HFFc6 (cell line): ENCODE measurements at regions not wholly inside any gene's neighbourhood (a gene's known extent, or its start where the extent isn't known, plus 50 kb on each side); places are given as distances from the start of the nearest gene placed in this dataset.

Experiments used
- DNase-seq: peaks from one replicate; pipeline ENCODE4 v3.0.0-alpha.2; 2018
- H3K27ac Mint-ChIP-seq: 2 replicates; pipeline ENCODE4 v1.8.0; 2020; ENCODE audit warnings: mild to moderate bottlenecking, mixed read lengths
- H3K27me3 Mint-ChIP-seq: 2 replicates; pipeline ENCODE4 v1.8.0; 2021; ENCODE audit warnings: mild to moderate bottlenecking, moderate library complexity, mixed read lengths; ENCODE audit not compliant: insufficient read depth
- H3K36me3 Mint-ChIP-seq: 2 replicates; pipeline ENCODE4 v1.8.0; 2021; ENCODE audit warnings: low read depth, mixed read lengths
- H3K4me1 Mint-ChIP-seq: 2 replicates; pipeline ENCODE4 v1.8.0; 2020; ENCODE audit warnings: low read depth, mixed read lengths
- H3K4me3 Mint-ChIP-seq: 2 replicates; pipeline ENCODE4 v1.8.0; 2020; ENCODE audit warnings: mild to moderate bottlenecking, moderate library complexity, mixed read lengths
- H3K9me3 Mint-ChIP-seq: 2 replicates; pipeline ENCODE4 v1.8.0; 2020; ENCODE audit warnings: mild to moderate bottlenecking, mixed read lengths
- TF ChIP-seq, protein P1 (sequence below): fragments of 200-600 bp; sonication (generic); IDR thresholded peaks from 2 replicates; pipeline ENCODE4 v1.5.0; 2021; ENCODE audit warnings: antibody characterized with exemption, mild to moderate bottlenecking

DNA sequence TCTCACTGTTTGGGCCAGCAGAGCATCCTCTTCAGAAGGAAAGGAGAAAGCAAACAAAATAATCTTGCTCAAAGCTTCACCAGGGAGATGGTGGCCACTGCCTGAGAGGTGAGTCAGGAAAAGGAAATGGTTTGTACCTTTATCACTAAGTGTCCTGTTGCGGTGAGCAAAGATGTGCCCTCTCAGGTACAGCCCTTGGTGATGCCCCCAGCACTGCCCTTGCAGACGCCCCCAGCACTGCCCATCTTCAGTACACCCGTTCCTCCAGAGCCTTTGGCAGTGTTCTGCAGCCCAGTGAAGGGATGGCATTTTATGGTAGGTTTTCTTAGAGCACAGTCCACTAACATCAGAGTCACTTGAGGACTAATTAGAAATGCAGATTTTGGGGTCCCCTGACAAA is 92.3 kb downstream of the ZNF621 start:
- H3K4me1 Mint-ChIP-seq: no peaks in the 10 kb centered on the region
- H3K36me3 Mint-ChIP-seq: no peaks in the 10 kb centered on the region
- TF ChIP-seq, protein P1, sequence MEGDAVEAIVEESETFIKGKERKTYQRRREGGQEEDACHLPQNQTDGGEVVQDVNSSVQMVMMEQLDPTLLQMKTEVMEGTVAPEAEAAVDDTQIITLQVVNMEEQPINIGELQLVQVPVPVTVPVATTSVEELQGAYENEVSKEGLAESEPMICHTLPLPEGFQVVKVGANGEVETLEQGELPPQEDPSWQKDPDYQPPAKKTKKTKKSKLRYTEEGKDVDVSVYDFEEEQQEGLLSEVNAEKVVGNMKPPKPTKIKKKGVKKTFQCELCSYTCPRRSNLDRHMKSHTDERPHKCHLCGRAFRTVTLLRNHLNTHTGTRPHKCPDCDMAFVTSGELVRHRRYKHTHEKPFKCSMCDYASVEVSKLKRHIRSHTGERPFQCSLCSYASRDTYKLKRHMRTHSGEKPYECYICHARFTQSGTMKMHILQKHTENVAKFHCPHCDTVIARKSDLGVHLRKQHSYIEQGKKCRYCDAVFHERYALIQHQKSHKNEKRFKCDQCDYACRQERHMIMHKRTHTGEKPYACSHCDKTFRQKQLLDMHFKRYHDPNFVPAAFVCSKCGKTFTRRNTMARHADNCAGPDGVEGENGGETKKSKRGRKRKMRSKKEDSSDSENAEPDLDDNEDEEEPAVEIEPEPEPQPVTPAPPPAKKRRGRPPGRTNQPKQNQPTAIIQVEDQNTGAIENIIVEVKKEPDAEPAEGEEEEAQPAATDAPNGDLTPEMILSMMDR: no peak
- H3K9me3 Mint-ChIP-seq: peaks cover 10% of the 10 kb centered on the region; the same call in 1 of the 2 replicates
- peaks cover 1% of the 10 kb centered on the region; the same call in 1 of the 2 replicates for H3K27me3 Mint-ChIP-seq
- no peak overlapping the region for H3K4me3 Mint-ChIP-seq
- DNase-seq: no peak
- no peak overlapping the region for H3K27ac Mint-ChIP-seq

DNA sequence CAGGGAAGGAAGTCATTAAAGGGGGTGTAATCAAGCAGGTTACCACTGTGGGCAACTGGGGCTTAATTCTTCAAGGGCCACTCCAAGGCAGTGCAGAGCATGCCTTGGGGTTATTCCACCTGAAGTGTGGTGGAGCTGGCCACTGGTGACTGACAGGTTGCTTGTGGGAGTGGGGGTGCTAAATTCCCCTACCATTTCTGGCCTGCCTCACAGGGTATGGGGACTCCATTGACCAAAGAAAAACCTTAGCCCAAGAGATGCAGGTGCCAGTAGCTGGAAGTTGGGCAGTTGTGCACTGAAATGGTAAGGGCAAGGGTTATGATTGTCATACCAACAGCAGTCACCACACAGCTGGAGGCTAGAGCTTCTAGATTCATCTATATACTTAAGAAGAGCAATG is 93.4 kb downstream of the ZNF621 start:
- no peak overlapping the region for H3K27ac Mint-ChIP-seq
- H3K4me3 Mint-ChIP-seq: no peak overlapping the region
- H3K9me3 Mint-ChIP-seq: peaks cover 13% of the 10 kb centered on the region; the same call in 1 of the 2 replicates
- TF ChIP-seq, protein P1: no peak
- no peaks in the 10 kb centered on the region for H3K36me3 Mint-ChIP-seq
- no peak for DNase-seq
- H3K27me3 Mint-ChIP-seq: peaks cover 1% of the 10 kb centered on the region; the same call in 1 of the 2 replicates
- H3K4me1 Mint-ChIP-seq: no peaks in the 10 kb centered on the region

DNA sequence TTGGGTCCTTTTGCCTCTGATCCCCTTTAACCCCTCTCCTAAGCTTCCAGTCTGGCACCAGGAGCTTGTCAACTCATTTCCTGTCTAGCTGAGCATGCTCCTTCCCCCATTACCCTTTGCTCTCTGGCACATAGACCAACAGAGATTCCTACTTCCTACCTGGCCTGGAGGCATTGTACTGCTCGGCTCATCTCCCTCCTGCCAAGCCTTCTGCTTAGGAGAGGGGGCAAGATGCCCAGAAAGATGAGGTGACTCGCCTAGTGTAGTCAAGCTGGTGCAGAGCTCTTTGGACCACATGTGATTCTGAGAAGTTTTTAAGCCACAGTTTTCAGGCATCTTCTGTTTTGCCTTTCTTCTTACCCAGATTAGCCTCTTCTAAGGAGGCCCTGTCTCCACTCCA is 95.4 kb downstream of the ZNF621 start:
- peaks cover 13% of the 10 kb centered on the region; the same call in 1 of the 2 replicates for H3K9me3 Mint-ChIP-seq
- no peak overlapping the region for H3K27ac Mint-ChIP-seq
- H3K36me3 Mint-ChIP-seq: no peaks in the 10 kb centered on the region
- H3K4me3 Mint-ChIP-seq: no peak overlapping the region
- peaks cover 1% of the 10 kb centered on the region; the same call in 1 of the 2 replicates for H3K27me3 Mint-ChIP-seq
- no peak for DNase-seq
- TF ChIP-seq, protein P1: no peak
- no peaks in the 10 kb centered on the region for H3K4me1 Mint-ChIP-seq

DNA sequence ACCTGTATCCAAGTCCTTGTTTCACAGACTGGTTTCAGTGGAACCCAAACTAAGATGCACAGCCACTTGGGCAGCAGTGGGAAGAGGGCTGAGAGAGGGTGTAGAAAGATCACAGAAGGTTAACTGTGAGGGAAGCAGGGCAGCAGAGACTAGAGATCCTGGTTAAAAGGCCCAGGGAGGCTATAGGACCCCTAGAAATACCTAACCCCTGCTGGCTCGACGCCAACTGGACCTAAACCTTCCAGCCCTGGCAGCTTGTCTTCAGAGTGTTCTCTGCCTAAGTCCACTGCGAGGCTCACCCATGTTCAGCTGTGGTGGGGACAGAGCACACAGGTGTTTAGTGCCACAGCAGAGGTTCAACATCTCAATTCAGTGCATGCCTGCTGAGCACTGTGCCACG is 96.5 kb downstream of the ZNF621 start:
- Mint-ChIP-seq H3K27me3 (peaks cover 1% of the 10 kb centered on the region; the same call in 1 of the 2 replicates), H3K9me3 (peaks cover 16% of the 10 kb centered on the region; the same call in 1 of the 2 replicates), H3K36me3 (no peaks in the 10 kb centered on the region), H3K27ac (no peak overlapping the region), H3K4me1 (no peaks in the 10 kb centered on the region), H3K4me3 (no peak overlapping the region)
- no peak for DNase-seq
- TF ChIP-seq, protein P1: no peak

DNA sequence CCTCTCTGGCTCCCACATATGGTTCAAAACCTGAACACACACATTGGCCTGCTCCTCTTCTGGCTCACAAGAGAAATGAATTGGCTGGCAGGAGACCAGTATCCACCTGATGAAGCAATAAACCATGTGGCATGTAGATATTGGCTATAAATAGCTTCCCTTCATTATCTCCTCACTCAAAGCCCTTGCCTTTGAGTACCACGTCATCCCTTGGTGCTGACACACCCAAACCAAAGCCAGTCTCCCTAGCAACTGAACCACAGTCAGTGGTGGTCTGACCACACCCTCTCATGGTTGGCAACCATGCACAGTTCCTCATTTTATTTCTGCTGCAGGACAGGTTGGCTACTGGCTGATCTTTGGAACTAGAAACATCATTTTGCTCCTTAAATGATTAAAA is 98.8 kb downstream of the ZNF621 start:
- Mint-ChIP-seq H3K27me3 (no peaks in the 10 kb centered on the region), H3K27ac (no peak overlapping the region), H3K9me3 (peaks cover 23% of the 10 kb centered on the region), H3K4me1 (no peaks in the 10 kb centered on the region), H3K36me3 (peaks cover under 1% of the 10 kb centered on the region; the same call in 1 of the 2 replicates), H3K4me3 (no peak overlapping the region)
- TF ChIP-seq, protein P1: no peak
- no peak for DNase-seq
